ENCODE measurements at regions not wholly inside any gene's neighbourhood (a gene's known extent, or its start where the extent isn't known, plus 50 kb on each side); places are given as distances from the start of the nearest gene placed in this dataset.

DNA sequence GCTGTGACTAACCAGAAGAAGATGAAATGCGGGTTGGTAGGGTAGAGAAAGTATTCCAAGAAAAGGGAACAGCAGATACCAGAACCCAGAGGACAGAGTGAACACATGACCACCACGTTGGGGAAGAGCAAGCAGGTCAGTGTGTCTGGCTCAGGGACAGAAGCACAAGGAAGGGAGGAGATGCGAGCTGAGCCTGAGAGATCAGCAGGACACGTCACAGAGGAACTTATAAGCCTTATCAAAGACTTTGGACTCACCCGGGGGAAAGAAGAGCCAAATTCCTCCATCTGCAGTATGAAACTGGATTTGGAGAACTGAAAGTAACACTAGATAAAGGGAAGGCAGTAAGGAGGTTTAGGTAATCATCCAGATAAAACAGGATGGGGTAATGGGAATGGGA lies 232.1 kb upstream of the NPVF start:
- TF ChIP-seq, protein P1, sequence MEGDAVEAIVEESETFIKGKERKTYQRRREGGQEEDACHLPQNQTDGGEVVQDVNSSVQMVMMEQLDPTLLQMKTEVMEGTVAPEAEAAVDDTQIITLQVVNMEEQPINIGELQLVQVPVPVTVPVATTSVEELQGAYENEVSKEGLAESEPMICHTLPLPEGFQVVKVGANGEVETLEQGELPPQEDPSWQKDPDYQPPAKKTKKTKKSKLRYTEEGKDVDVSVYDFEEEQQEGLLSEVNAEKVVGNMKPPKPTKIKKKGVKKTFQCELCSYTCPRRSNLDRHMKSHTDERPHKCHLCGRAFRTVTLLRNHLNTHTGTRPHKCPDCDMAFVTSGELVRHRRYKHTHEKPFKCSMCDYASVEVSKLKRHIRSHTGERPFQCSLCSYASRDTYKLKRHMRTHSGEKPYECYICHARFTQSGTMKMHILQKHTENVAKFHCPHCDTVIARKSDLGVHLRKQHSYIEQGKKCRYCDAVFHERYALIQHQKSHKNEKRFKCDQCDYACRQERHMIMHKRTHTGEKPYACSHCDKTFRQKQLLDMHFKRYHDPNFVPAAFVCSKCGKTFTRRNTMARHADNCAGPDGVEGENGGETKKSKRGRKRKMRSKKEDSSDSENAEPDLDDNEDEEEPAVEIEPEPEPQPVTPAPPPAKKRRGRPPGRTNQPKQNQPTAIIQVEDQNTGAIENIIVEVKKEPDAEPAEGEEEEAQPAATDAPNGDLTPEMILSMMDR (IDR thresholded peaks at IDR 0.05; ENCODE audit: borderline replicate concordance, extremely low read depth, low read length, poor library complexity, severe bottlenecking) = no peak
- TF ChIP-seq EZH2 (IDR thresholded peaks at IDR 0.05; ENCODE audit: borderline replicate concordance, low read depth, low read length, severe bottlenecking) = no peak
